ENCODE measurements at regions not wholly inside any gene's neighbourhood (a gene's known extent, or its start where the extent isn't known, plus 50 kb on each side); places are given as distances from the start of the nearest gene placed in this dataset.

GRCh38 chr1:212201461-212201860 is 83.7 kb upstream of the PPP2R5A start:
- TF ChIP-seq CTCF (IDR thresholded peaks at IDR 0.05; ENCODE audit: extremely low read depth in 1 of 2, insufficient read depth in 1 of 2, low read depth in 1 of 2, low read length in 2 of 2) (no peak), JUN (IDR thresholded peaks at IDR 0.05; ENCODE audit: borderline replicate concordance, insufficient read depth, insufficient read length, low read depth) (no peak)
